Activated B cell treated with CpG ODN at 0.5 μM for 24 hours (primary cell): ENCODE measurements at regions not wholly inside any gene's neighbourhood (a gene's known extent, or its start where the extent isn't known, plus 50 kb on each side); places are given as distances from the start of the nearest gene placed in this dataset.

ENCODE experiments used
- ATAC-seq: fragments of 200-7000 bp; cut with Tn5 transposase; one replicate; pipeline ENCODE4 v1.10.0; 2021; ENCODE audit warnings: low read depth, mild to moderate bottlenecking, moderate library complexity
- CTCF ChIA-PET: fragments of 350-600 bp; sonication (Branson Sonifier 250); formaldehyde crosslinking; loops from one replicate; lab custom pipeline; 2021; ENCODE audit warnings: antibody characterized with exemption; lab: Charles Lee
- POLR2A ChIA-PET: fragments of 350-600 bp; sonication (Branson Sonifier 250); formaldehyde crosslinking; loops from one replicate; lab custom pipeline; 2021; ENCODE audit warnings: antibody characterized with exemption; lab: Charles Lee
- DNase-seq: peaks from one replicate; pipeline ENCODE4 v3.0.0; 2022
- H3K27ac Mint-ChIP-seq: one replicate; pipeline ENCODE4 v1.8.0; 2020; ENCODE audit warnings: mixed read lengths
- H3K27me3 Mint-ChIP-seq: one replicate; pipeline ENCODE4 v1.8.0; 2021; ENCODE audit warnings: mixed read lengths
- H3K36me3 Mint-ChIP-seq: one replicate; pipeline ENCODE4 v1.8.0; 2021; ENCODE audit warnings: low read depth, mixed read lengths
- H3K4me1 Mint-ChIP-seq: one replicate; pipeline ENCODE4 v1.8.0; 2021; ENCODE audit warnings: mixed read lengths
- H3K4me3 Mint-ChIP-seq: one replicate; pipeline ENCODE4 v1.8.0; 2020; ENCODE audit warnings: mild to moderate bottlenecking, mixed read lengths
- H3K9me3 Mint-ChIP-seq: one replicate; pipeline ENCODE4 v1.8.0; 2020; ENCODE audit warnings: mixed read lengths
- CTCF ChIP-seq: fragments of 200-600 bp; IDR thresholded peaks from one replicate; pipeline ENCODE4 v1.8.0; 2022; ENCODE audit warnings: antibody characterized with exemption, mild to moderate bottlenecking
- intact Hi-C: fragments of 100-400 bp; cut with micrococcal nuclease; formaldehyde crosslinking; loops from one replicate; pipeline ENCODE4 v1.15.1; 2024

GRCh38 chr15:54979964-54980363, 216.8 kb downstream of the RSL24D1 start:
- no peaks in the 10 kb centered on the region for H3K36me3 Mint-ChIP-seq
- TF ChIP-seq CTCF, result no peak
- H3K27me3 Mint-ChIP-seq, result no peaks in the 10 kb centered on the region
- DNase-seq (no peak), ATAC-seq (no peak)
- H3K4me3 Mint-ChIP-seq, result no peak overlapping the region
- no peaks in the 10 kb centered on the region for H3K9me3 Mint-ChIP-seq
- no peak overlapping the region for H3K27ac Mint-ChIP-seq
- ChIA-PET POLR2A (no interaction called here), CTCF (no interaction called here)
- intact Hi-C loops, result no loop called here
- H3K4me1 Mint-ChIP-seq, result no peaks in the 10 kb centered on the region

GRCh38 chr15:54962637-54963036, 234.1 kb downstream of the RSL24D1 start:
- Mint-ChIP-seq H3K36me3 (no peaks in the 10 kb centered on the region), H3K9me3 (peaks cover 15% of the 10 kb centered on the region), H3K4me3 (no peak overlapping the region), H3K4me1 (no peaks in the 10 kb centered on the region), H3K27me3 (no peaks in the 10 kb centered on the region), H3K27ac (no peak overlapping the region)
- DNase-seq, result no peak
- intact Hi-C loops, result no loop called here
- no peak for TF ChIP-seq CTCF
- no peak for ATAC-seq
- CTCF ChIA-PET, result no interaction called here
- POLR2A ChIA-PET, result no interaction called here

- Mint-ChIP-seq H3K27ac (no peak overlapping the region), H3K4me3 (no peak overlapping the region), H3K27me3 (no peaks in the 10 kb centered on the region), H3K9me3 (peaks cover 3% of the 10 kb centered on the region), H3K36me3 (no peaks in the 10 kb centered on the region), H3K4me1 (no peaks in the 10 kb centered on the region)
- intact Hi-C loops, result no loop called here
- DNase-seq (no peak), ATAC-seq (no peak)
- TF ChIP-seq CTCF, result no peak
- POLR2A ChIA-PET, result no interaction called here
- CTCF ChIA-PET, result no interaction called here
These were observed 236.5 kb downstream of the RSL24D1 start for GRCh38 chr15:54960266-54960665.

GRCh38 chr15:54941417-54941816, 255.3 kb downstream of the RSL24D1 start:
- TF ChIP-seq CTCF, result no peak
- Mint-ChIP-seq H3K9me3 (no peaks in the 10 kb centered on the region), H3K27me3 (no peaks in the 10 kb centered on the region), H3K4me1 (no peaks in the 10 kb centered on the region), H3K4me3 (no peak overlapping the region), H3K27ac (no peak overlapping the region), H3K36me3 (no peaks in the 10 kb centered on the region)
- POLR2A ChIA-PET, result no interaction called here
- no peak for ATAC-seq
- no peak for DNase-seq
- CTCF ChIA-PET, result no interaction called here
- intact Hi-C loops, result no loop called here

GRCh38 chr15:54917312-54917711, 279.4 kb downstream of the RSL24D1 start:
- H3K4me3 Mint-ChIP-seq, result no peak overlapping the region
- peaks cover 13% of the 10 kb centered on the region for H3K9me3 Mint-ChIP-seq
- H3K27ac Mint-ChIP-seq, result no peak overlapping the region
- intact Hi-C loops, result no loop called here
- ATAC-seq, result no peak
- no peak for DNase-seq
- H3K4me1 Mint-ChIP-seq, result no peaks in the 10 kb centered on the region
- H3K27me3 Mint-ChIP-seq, result no peaks in the 10 kb centered on the region
- ChIA-PET POLR2A (no interaction called here), CTCF (no interaction called here)
- no peaks in the 10 kb centered on the region for H3K36me3 Mint-ChIP-seq
- no peak for TF ChIP-seq CTCF
